HEK293 (cell line): ENCODE measurements at regions not wholly inside any gene's neighbourhood (a gene's known extent, or its start where the extent isn't known, plus 50 kb on each side); places are given as distances from the start of the nearest gene placed in this dataset.

Experiments
- CTCF ChIA-PET: fragments of 350-600 bp; formaldehyde crosslinking; extraction: SDS; loops from one replicate; lab custom pipeline; 2021; ENCODE audit warnings: antibody characterized with exemption; lab: Yijun Ruan, JAX
- POLR2A ChIA-PET: fragments of 300-600 bp; formaldehyde crosslinking; extraction: SDS; loops from one replicate; lab custom pipeline; 2020; ENCODE audit warnings: antibody characterized with exemption, inconsistent platforms; lab: Yijun Ruan, JAX
- H3K27ac ChIP-seq: fragments of 200-500 bp; sonication (Bioruptor generic); 2 replicates; pipeline ENCODE4 v1.5.1; 2014; ENCODE audit warnings: low read depth, low read length, control low read depth, inconsistent platforms; ENCODE audit errors: extremely low read depth
- H3K36me3 ChIP-seq, 2 experiments: fragments of 200-500 bp in 1 of 2; sonication (Bioruptor generic) in 1 of 2; 1 replicate in 1 of 2; 2 replicates in 1 of 2; pipeline ENCODE4 v1.5.1; 2014 to 2017; ENCODE audit warnings: inconsistent platforms in 2 of 2, low read length in 2 of 2; ENCODE audit not compliant: control insufficient read depth in 2 of 2, insufficient read depth in 1 of 2
- H3K4me1 ChIP-seq: fragments of 200-500 bp; sonication (Bioruptor generic); 2 replicates; pipeline ENCODE4 v1.5.1; 2014; ENCODE audit warnings: mild to moderate bottlenecking, low read length, inconsistent platforms; ENCODE audit not compliant: control insufficient read depth, insufficient read depth
- H3K4me3 ChIP-seq: 2 replicates; pipeline ENCODE4 v1.5.1; 2011; ENCODE audit warnings: low read depth, mild to moderate bottlenecking, control low read depth, low read length, moderate library complexity
- H3K9me3 ChIP-seq: fragments of 200-500 bp; sonication (Bioruptor generic); 2 replicates; pipeline ENCODE4 v1.5.1; 2014; ENCODE audit warnings: low read depth, low read length, inconsistent platforms; ENCODE audit not compliant: control insufficient read depth, insufficient read depth
- BCL6B ChIP-seq: fragments of 450-650 bp; formaldehyde crosslinking; IDR thresholded peaks from 2 replicates; pipeline ENCODE4 v1.5.1; 2017; ENCODE audit warnings: missing biosample characterization, missing genetic modification characterization
- GLIS1 ChIP-seq: fragments of 450-650 bp; formaldehyde crosslinking; IDR thresholded peaks from 2 replicates; pipeline ENCODE4 v1.5.1; 2016; ENCODE audit warnings: missing biosample characterization, missing genetic modification characterization
- GLIS2 ChIP-seq: fragments of 450-650 bp; formaldehyde crosslinking; IDR thresholded peaks from 2 replicates; pipeline ENCODE4 v1.5.1; 2016; ENCODE audit warnings: missing biosample characterization, missing genetic modification characterization
- IKZF3 ChIP-seq: fragments of 450-650 bp; IDR thresholded peaks from 2 replicates; pipeline ENCODE4 v1.5.0; 2018; ENCODE audit warnings: missing biosample characterization, mild to moderate bottlenecking, missing genetic modification characterization, moderate library complexity
- KLF1 ChIP-seq: fragments of 450-650 bp; formaldehyde crosslinking; IDR thresholded peaks from 2 replicates; pipeline ENCODE4 v1.5.1; 2016; ENCODE audit warnings: missing biosample characterization, missing genetic modification characterization
- KLF16 ChIP-seq: fragments of 450-650 bp; formaldehyde crosslinking; IDR thresholded peaks from 2 replicates; pipeline ENCODE4 v1.5.1; 2017; ENCODE audit warnings: missing biosample characterization, missing genetic modification characterization
- RBAK ChIP-seq: fragments of 450-650 bp; formaldehyde crosslinking; IDR thresholded peaks from 2 replicates; pipeline ENCODE4 v1.5.1; 2016; ENCODE audit warnings: missing biosample characterization, missing genetic modification characterization
- TRIM28 ChIP-seq: IDR thresholded peaks from 2 replicates; pipeline ENCODE4 v1.6.1; 2011; ENCODE audit warnings: low read length, control low read depth, borderline replicate concordance
- ZBTB48 ChIP-seq: fragments of 450-650 bp; formaldehyde crosslinking; IDR thresholded peaks from 2 replicates; pipeline ENCODE4 v1.5.1; 2016; ENCODE audit warnings: missing biosample characterization, missing genetic modification characterization
- ZFP69B ChIP-seq: fragments of 450-650 bp; formaldehyde crosslinking; IDR thresholded peaks from 2 replicates; pipeline ENCODE4 v1.5.1; 2016; ENCODE audit warnings: missing biosample characterization, missing genetic modification characterization
- ZNF112 ChIP-seq: fragments of 450-650 bp; formaldehyde crosslinking; IDR thresholded peaks from 2 replicates; pipeline ENCODE4 v1.5.0; 2017; ENCODE audit warnings: missing biosample characterization, missing genetic modification characterization
- ZNF148 ChIP-seq: fragments of 450-650 bp; formaldehyde crosslinking; IDR thresholded peaks from 2 replicates; pipeline ENCODE4 v1.5.0; 2017; ENCODE audit warnings: missing biosample characterization, missing genetic modification characterization, borderline replicate concordance
- ZNF175 ChIP-seq: fragments of 450-650 bp; formaldehyde crosslinking; IDR thresholded peaks from 2 replicates; pipeline ENCODE4 v1.5.1; 2016; ENCODE audit warnings: missing biosample characterization, missing genetic modification characterization
- ZNF184 ChIP-seq: fragments of 450-650 bp; IDR thresholded peaks from 2 replicates; pipeline ENCODE4 v1.5.1; 2018; ENCODE audit warnings: missing biosample characterization, mild to moderate bottlenecking, missing genetic modification characterization
- ZNF302 ChIP-seq: fragments of 450-650 bp; formaldehyde crosslinking; IDR thresholded peaks from 2 replicates; pipeline ENCODE4 v1.5.1; 2016; ENCODE audit warnings: missing biosample characterization, missing genetic modification characterization, low read depth
- ZNF521 ChIP-seq: fragments of 450-650 bp; formaldehyde crosslinking; IDR thresholded peaks from 2 replicates; pipeline ENCODE4 v1.5.1; 2017; ENCODE audit warnings: missing biosample characterization, mild to moderate bottlenecking, missing genetic modification characterization
- ZNF561 ChIP-seq: fragments of 450-650 bp; IDR thresholded peaks from 2 replicates; pipeline ENCODE4 v1.5.1; 2018; ENCODE audit warnings: missing biosample characterization, missing genetic modification characterization, borderline replicate concordance
- ZNF600 ChIP-seq: fragments of 450-650 bp; formaldehyde crosslinking; IDR thresholded peaks from 2 replicates; pipeline ENCODE4 v1.5.1; 2016; ENCODE audit warnings: missing biosample characterization, missing genetic modification characterization
- ZNF629 ChIP-seq: fragments of 450-650 bp; formaldehyde crosslinking; IDR thresholded peaks from 2 replicates; pipeline ENCODE4 v1.5.1; 2017; ENCODE audit warnings: missing biosample characterization, missing genetic modification characterization
- ZNF660 ChIP-seq: fragments of 450-650 bp; IDR thresholded peaks from 2 replicates; pipeline ENCODE4 v1.5.1; 2018; ENCODE audit warnings: missing biosample characterization, mild to moderate bottlenecking, missing genetic modification characterization
- ZNF76 ChIP-seq: fragments of 450-650 bp; formaldehyde crosslinking; IDR thresholded peaks from 2 replicates; pipeline ENCODE4; 2016; ENCODE audit warnings: low read depth, missing biosample characterization, missing genetic modification characterization, borderline replicate concordance
- ZSCAN18 ChIP-seq: fragments of 450-650 bp; formaldehyde crosslinking; IDR thresholded peaks from 2 replicates; pipeline ENCODE4 v1.5.1; 2016; ENCODE audit warnings: missing biosample characterization, missing genetic modification characterization
- TF ChIP-seq, protein P1 (sequence below): fragments of 450-650 bp; formaldehyde crosslinking; IDR thresholded peaks from 2 replicates; pipeline ENCODE4 v1.5.1; 2016; ENCODE audit warnings: missing biosample characterization, missing genetic modification characterization, borderline replicate concordance
- TF ChIP-seq, protein P2 (sequence below): fragments of 450-650 bp; formaldehyde crosslinking; IDR thresholded peaks from 2 replicates; pipeline ENCODE4 v1.5.1; 2016; ENCODE audit warnings: missing biosample characterization, missing genetic modification characterization
- TF ChIP-seq, protein P3 (sequence below): fragments of 450-650 bp; formaldehyde crosslinking; IDR thresholded peaks from 2 replicates; pipeline ENCODE4 v1.5.1; 2017; ENCODE audit warnings: missing biosample characterization, mild to moderate bottlenecking, missing genetic modification characterization, moderate library complexity

DNA sequence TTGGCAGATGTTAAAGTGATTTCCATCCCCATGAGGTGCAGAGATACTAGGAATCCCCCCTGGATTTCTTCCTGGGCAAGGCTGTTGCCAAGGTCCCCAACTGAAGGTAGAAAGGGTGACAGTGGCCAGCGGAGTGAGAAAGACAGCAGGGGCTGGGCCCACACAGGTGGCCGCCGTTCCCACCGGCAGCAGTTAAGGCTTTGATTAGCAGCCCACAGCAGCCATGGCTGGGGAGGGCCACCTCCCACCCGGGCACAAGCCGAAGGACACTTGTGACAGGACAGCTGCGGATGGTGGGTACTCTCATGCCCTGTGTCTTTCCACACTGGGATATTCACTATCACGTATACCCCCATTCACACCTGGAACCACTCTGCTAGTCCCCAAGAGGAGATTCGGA is 63.9 kb upstream of the CDYL start:
- no peaks in the 10 kb centered on the region for H3K9me3 ChIP-seq
- no peaks in the 10 kb centered on the region for H3K36me3 ChIP-seq
- ChIA-PET CTCF (no interaction called here), POLR2A (no interaction called here)
- no peak overlapping the region for H3K27ac ChIP-seq
- H3K4me1 ChIP-seq = no peaks in the 10 kb centered on the region
- H3K4me3 ChIP-seq = no peak overlapping the region
- TF ChIP-seq ZNF629 (tag by site-specific recombination) = no peak
- no peak for TF ChIP-seq ZNF76
- no peak for TF ChIP-seq IKZF3 (tag by site-specific recombination)
- TF ChIP-seq, protein P1, sequence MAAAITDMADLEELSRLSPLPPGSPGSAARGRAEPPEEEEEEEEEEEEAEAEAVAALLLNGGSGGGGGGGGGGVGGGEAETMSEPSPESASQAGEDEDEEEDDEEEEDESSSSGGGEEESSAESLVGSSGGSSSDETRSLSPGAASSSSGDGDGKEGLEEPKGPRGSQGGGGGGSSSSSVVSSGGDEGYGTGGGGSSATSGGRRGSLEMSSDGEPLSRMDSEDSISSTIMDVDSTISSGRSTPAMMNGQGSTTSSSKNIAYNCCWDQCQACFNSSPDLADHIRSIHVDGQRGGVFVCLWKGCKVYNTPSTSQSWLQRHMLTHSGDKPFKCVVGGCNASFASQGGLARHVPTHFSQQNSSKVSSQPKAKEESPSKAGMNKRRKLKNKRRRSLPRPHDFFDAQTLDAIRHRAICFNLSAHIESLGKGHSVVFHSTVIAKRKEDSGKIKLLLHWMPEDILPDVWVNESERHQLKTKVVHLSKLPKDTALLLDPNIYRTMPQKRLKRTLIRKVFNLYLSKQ = no peak
- no peak for TF ChIP-seq ZNF175 (tag by site-specific recombination)
- no peak for TF ChIP-seq RBAK (tag by site-specific recombination)
- TF ChIP-seq, protein P2, sequence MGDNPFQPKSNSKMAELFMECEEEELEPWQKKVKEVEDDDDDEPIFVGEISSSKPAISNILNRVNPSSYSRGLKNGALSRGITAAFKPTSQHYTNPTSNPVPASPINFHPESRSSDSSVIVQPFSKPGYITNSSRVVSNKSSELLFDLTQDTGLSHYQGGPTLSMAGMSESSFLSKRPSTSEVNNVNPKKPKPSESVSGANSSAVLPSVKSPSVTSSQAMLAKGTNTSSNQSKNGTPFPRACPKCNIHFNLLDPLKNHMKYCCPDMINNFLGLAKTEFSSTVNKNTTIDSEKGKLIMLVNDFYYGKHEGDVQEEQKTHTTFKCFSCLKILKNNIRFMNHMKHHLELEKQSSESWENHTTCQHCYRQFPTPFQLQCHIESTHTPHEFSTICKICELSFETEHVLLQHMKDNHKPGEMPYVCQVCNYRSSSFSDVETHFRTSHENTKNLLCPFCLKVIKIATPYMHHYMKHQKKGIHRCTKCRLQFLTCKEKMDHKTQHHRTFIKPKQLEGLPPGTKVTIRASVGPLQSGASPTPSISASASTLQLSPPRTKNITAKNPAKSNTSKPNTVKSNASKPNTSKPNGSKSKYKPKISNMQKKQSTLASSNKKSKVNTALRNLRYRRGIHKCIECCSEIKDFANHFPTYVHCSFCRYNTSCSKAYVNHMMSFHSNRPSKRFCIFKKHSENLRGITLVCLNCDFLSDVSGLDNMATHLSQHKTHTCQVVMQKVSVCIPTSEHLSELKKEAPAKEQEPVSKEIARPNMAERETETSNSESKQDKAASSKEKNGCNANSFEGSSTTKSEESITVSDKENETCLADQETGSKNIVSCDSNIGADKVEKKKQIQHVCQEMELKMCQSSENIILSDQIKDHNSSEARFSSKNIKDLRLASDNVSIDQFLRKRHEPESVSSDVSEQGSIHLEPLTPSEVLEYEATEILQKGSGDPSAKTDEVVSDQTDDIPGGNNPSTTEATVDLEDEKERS (tag by site-specific recombination) = no peak
- TF ChIP-seq BCL6B (tag by site-specific recombination) = no peak
- TF ChIP-seq TRIM28 = no peak
- no peak for TF ChIP-seq ZBTB48
- TF ChIP-seq ZNF184 (tag by site-specific recombination) = no peak
- no peak for TF ChIP-seq ZFP69B
- no peak for TF ChIP-seq ZNF521 (tag by site-specific recombination)

DNA sequence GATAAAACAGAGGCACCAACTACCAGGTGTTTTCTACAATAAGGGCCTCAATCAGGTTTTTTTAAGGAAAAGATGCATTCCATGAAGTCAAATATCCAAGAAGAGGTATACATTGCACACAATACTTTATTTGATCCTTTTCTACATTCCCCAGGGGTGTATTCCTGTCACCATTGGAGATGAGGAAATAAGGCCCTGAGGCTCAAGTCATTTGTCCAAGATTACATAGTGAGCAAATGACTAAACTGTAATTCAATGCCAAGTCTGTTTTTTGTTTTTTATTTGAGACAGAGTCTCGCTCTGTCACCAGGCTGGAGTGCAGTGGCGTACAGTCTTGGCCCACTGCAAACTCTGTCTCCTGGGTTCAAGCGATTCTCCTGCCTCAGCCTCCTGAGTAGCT is 69.2 kb upstream of the CDYL start:
- POLR2A ChIA-PET = no interaction called here
- H3K4me3 ChIP-seq = no peak overlapping the region
- H3K27ac ChIP-seq = no peak overlapping the region
- CTCF ChIA-PET = no interaction called here
- no peaks in the 10 kb centered on the region for H3K9me3 ChIP-seq
- no peaks in the 10 kb centered on the region for H3K4me1 ChIP-seq
- no peaks in the 10 kb centered on the region for H3K36me3 ChIP-seq
- TF ChIP-seq KLF16 (tag by site-specific recombination) = no peak
- no peak for TF ChIP-seq ZNF112 (tag by site-specific recombination)
- TF ChIP-seq TRIM28 = no peak
- no peak for TF ChIP-seq ZNF561 (tag by site-specific recombination)
- TF ChIP-seq ZNF660 = no peak
- no peak for TF ChIP-seq KLF1 (tag by site-specific recombination)
- no peak for TF ChIP-seq ZNF148 (tag by site-specific recombination)
- TF ChIP-seq, protein P3, sequence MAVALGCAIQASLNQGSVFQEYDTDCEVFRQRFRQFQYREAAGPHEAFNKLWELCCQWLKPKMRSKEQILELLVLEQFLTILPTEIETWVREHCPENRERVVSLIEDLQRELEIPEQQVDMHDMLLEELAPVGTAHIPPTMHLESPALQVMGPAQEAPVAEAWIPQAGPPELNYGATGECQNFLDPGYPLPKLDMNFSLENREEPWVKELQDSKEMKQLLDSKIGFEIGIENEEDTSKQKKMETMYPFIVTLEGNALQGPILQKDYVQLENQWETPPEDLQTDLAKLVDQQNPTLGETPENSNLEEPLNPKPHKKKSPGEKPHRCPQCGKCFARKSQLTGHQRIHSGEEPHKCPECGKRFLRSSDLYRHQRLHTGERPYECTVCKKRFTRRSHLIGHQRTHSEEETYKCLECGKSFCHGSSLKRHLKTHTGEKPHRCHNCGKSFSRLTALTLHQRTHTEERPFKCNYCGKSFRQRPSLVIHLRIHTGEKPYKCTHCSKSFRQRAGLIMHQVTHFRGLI (tag by site-specific recombination) = no peak
- TF ChIP-seq GLIS2 = no peak
- TF ChIP-seq ZSCAN18 (tag by site-specific recombination) = no peak
- TF ChIP-seq GLIS1 = no peak
- TF ChIP-seq ZNF302 (tag by site-specific recombination) = no peak
- TF ChIP-seq ZNF600 (tag by site-specific recombination) = no peak
